ENCODE measurements at regions not wholly inside any gene's neighbourhood (a gene's known extent, or its start where the extent isn't known, plus 50 kb on each side); places are given as distances from the start of the nearest gene placed in this dataset.
"Not testable (repeated sequence)": the region's sequence is repeated elsewhere in the genome, so short reads cannot be mapped to it uniquely, and the experiment has no call there.

- no peak for DNase-seq (ENCODE audit: low spot score)
Measured at GRCh38 chr4:1561286-1561990, 122.7 kb downstream of the FAM53A start.

- peak; percentile 84 for DNase-seq (ENCODE audit: low spot score)
Measured at GRCh38 chr4:1559896-1560650, 124.0 kb downstream of the FAM53A start.

- DNase-seq (ENCODE audit: low spot score), result no peak
Measured at GRCh38 chr4:1558205-1558604, 125.9 kb downstream of the FAM53A start.

DNA sequence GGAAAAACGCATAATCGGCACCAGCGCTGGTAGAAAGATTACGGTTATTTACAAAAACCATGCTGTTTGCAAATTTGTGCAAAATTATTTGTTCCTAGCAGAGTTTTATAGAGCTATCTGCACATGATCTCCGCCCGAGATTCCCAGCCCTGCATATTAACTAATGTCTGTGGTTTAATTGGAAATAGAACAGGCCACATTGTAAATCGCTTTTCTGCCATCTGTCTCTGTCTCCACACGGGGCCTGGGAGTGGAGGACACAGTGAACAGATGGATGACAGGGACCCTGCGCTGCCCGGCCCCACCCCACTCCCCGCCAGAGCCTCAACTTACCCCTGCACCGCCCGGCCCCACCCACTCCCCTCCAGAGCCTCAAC, 126.9 kb downstream of the FAM53A start:
- no peak for DNase-seq (ENCODE audit: low spot score)

DNA sequence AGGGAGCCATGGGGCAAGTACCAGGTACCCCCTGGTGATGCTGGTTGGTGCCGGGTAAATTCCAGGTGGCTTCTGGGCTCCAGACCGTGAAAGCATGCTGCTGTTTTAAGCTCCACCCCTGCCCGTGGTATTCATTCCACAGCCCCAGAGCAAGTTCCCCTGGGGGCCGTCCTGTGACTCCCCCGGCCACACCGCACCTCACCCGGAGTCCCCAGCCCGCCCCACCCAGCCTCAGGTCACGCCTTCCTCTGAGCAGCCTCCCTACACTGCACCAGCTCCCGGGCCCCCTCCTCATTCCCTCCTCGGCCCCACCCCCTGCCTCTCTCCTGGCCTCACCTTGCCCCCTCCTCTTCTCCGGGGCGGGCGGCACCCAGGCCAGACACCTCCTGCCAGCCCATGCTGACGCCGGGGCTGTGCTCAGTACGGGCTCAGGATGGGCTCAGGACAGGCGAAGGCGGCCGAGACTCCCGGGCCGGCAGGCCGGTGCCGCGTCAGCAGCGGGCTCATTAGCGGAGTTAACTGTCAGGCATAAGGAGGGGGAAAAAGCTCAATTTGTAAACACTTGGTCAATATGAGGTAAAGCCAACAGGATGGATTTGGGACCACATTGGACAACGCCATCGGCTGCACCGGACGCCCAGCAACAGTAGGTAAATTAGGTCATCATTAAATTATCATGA, 127.4 kb downstream of the FAM53A start:
- DNase-seq (ENCODE audit: low spot score), result no peak

DNA sequence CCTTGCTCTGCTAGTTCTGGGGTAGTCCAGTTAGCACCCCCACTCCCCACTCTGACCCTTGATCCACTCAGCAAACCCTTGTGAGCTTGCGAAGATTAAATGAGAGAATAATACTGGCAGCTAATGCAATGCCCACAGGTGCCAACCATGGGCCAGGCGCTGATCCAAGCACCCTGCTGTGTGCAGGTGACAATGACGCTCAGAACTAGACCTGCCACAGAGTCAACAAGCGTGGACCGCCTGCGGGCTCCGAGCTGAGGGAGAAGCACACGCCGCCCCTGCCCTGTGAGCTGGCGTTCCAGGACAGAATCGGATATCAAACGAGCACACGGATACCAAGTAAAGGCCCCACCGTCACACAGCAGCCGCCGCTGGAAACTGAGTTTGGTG, 129.2 kb downstream of the FAM53A start:
- no peak for DNase-seq (ENCODE audit: low spot score)

DNA sequence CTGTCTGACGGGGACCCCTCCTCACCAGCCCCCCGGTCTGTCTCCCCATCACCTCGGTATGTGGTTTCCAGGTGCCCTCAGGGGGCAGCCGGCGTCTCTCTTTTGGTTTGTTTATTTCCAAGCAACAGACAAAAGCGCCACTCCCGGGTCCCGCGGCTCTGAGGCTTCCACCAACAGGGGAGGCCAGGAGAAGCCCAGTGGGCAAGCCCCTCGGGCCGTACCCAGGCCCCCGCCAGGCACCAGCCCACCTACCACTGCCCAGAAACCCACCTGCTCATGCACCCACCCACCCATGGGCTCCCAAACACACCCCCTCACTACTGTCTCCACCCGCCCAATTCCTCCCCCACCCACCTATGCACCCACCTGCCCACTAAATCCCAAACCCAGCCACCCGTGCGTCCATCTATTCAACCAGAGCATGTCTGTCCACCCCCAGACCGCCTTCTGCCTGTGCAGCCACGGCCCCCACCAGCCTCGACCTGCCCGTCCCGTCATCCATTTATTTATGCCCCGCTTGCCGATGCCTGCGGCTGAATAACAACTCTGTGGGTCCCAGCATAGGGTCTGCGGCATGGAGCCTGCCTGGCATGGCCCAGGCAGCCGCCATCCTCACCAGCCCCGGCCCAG, 129.8 kb downstream of the FAM53A start:
- no peak for DNase-seq (ENCODE audit: low spot score)

- DNase-seq (ENCODE audit: low spot score), result no peak
Measured at GRCh38 chr4:1553365-1553764, 130.7 kb downstream of the FAM53A start.

- no peak for DNase-seq (ENCODE audit: low spot score)
Measured at GRCh38 chr4:1552451-1552850, 131.7 kb downstream of the FAM53A start.

DNA sequence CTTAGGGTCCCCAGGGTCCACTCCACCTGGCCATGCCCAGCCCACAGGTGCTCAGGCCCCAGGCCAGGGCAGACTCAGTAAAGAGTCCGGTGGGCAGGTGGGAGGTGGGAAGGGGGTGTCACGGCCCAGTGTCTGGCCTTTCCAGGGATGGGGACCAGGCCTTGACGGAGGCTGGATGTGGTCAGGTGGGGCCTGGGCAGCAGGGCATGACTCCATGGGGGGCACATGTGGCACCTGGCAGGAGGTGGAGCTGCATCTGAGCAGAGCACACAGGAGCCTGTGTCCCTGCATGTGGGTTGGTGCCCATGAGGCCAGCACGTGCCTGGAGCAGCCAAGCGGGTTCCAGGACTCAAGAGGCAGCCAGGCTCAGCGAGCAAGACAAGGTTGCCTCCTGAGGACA, 132.9 kb downstream of the FAM53A start:
- DNase-seq (ENCODE audit: low spot score), result no peak

- DNase-seq (ENCODE audit: low spot score), result no peak
Measured at GRCh38 chr4:1550122-1551070, 133.7 kb downstream of the FAM53A start.

DNA sequence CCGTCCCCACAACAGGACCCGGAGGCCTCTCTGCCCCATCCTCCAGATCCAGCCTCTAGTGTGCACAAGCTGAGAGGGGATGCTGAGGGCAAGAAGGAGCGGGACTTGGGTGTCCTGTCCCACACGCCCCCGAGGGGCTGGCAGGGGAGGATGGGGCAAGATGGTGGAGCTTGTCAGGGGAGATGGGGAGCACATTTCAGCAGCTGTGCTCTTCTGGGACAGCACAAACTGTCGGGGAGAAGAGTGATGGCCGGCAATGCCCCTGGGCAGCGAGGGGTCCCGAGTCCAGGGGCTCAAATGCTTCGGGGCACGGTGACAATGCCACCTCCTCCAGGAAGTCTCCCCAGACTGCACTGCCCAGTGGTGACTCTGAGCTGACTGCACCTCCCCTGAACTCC, 134.5 kb downstream of the FAM53A start:
- DNase-seq (ENCODE audit: low spot score), result no peak

DNA sequence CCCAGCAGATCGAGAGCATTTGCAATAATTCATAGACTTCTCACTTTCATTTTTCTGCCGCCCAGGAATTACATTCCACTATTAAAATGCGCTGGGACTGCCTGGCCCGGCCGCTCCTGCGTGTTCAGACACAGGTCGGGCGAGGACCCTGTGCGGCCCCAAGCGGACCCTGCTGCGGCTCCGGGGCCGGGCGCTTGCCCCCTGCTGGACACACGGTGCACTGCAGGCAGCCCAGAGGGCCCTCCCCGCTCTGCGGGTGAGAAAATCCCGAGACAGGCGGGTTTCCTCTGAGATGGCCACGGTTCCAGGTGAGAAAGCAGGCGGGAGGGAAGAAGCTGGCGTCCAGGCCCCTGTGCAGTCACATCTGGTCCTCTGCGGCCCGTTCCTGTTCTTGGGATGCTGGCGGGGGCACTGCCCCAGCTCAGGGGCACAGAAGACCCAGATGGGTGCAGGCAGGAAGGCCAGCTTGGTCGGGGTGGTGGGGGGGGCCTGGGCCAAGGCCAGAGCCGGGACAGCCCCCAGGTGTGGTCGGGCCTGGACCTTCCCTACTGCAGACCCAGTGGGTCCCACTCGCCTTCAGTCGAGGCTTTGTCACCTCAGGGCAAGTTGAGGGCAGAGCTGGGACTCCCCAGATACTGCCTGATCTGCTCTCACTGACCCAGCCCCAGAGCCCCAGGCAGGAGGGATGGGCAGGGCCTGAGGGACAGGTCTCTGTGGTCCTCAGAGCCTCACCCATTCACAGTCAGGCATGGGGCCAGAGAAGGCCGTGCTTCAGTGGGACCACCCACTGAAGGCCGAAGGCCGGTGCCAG, 135.1 kb downstream of the FAM53A start:
- DNase-seq (ENCODE audit: low spot score), result not testable (repeated sequence)

DNA sequence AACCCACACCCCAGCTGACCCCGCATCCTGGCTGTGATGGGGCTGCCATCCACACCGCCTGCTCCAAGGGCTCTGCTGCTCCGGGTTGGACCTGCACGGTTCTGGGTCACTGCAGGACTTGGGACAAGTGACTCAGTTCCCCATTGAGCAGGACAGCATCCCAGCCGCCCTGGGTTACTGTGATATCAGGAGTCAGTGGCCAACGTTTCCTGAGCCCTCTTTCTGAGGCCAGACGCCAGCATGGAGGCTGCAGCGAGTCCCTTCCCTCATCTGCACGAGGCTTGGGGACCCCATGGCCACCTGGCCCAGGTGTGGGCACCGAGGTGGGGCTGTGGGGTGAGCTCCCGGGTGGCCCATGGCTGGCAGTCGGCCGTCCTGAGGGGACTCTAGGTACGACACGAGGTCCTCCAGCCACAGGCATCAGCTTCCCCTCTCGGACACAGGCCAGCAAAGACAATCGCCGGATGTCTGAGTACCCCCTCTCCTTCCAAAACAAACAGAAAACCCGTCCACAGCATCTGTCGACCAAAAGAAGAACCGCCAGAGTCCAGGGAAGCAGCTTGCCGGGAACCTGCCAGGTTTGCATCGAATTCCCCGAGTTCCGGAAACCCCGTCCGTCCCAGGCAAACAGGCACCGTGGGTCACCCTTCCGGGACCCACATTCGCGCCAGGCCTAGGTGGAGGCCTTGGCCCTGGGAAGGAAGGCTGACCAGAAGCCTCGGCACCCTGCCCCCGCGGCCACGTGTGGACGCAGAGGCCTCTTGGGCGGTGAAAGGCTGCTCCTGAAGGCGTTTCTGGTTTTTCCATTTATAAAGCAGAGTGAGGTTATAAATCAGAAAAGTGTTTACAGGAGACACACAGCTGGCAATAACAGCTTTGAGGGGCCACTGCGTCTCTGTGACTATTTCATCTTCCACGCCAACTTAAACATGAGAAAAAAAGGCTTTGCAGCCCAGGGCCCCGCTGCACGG, 136.0 kb downstream of the FAM53A start:
- no peak for DNase-seq (ENCODE audit: low spot score)

DNA sequence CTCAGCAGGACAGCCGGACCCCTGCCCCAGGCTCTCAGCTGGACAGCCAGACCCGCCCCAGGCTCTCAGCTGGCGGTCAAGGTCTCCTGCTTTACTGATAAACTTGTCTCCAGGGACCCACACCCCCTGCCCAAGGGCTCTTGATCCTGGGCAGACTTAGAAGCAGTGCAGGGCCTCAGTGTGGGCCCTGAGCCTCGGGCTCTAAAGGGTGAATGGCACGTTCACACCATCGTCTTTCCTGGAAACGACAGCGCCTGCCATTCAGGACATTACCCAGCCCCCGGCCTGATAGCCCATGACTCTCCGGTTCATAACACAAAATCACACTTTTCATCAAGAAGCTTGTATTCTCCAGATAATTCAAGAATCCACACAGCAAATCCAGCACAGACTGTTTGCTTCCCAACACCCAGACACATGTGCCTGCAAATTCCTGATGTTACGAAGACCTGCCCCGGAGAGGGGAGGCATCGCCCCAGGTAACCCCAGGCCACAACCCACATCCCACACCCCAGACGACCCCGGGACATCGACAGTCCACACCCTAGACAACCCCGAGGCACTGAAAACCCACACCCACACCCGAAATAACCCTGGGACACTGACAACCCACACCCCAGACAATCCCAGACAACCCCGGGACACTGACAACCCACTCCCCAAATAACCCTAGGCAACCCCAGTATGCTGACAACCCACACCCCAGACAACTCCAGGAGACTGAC, 136.8 kb downstream of the FAM53A start:
- no peak for DNase-seq (ENCODE audit: low spot score)

DNA sequence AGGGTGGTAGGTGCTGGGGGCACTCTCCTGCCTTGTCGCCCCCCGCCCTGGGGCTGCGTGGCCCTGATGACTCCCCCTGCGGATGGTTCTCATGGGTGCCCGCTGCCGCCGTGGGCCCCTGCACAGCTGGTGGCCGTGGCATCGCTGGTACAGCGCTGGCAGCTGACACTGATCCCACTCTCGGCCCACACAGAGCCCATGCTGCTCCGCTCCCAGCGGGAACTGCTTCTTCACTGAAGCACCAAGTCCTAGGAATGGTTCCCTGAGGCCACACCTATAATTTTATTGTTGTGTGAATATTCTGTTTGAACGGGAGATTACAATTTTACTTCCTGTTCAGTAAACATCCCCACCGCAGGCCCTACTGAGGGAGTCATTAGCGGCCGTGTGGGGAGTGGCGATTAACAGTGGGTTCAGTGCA, 138.6 kb upstream of the NKX1-1 start:
- peak; percentile 11 for DNase-seq (ENCODE audit: low spot score)

- not testable (repeated sequence) for DNase-seq (ENCODE audit: low spot score)
Measured at GRCh38 chr4:1544435-1544834, 138.2 kb upstream of the NKX1-1 start.

GRCh38 chr4:1543976-1544375, 137.7 kb upstream of the NKX1-1 start:
- DNase-seq (ENCODE audit: low spot score), result no peak

DNA sequence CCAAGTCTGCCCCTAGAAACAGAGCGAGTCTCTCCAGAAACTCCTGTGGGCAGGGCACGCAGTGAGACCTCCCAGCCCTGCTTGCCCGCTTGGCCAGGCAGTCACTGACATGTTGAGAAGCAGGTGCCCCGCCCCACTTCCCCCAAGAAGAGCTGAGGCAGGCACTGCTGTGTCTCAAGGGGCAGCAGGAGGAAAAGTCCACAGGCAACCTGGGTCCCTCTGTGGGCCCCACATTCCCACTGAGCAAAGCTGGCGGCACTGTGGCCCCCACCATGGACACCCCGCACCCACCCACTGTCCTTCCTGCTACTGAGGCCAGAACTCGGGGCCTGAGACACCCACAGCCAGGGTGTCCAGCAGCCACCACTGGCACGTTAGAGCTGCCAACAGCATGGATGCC, 137.3 kb upstream of the NKX1-1 start:
- DNase-seq (ENCODE audit: low spot score), result no peak
